Neural cell (in vitro differentiated cells): ENCODE measurements at regions not wholly inside any gene's neighbourhood (a gene's known extent, or its start where the extent isn't known, plus 50 kb on each side); places are given as distances from the start of the nearest gene placed in this dataset.

Source experiments
- H2AFZ ChIP-seq: fragments of 200-600, 300-800 bp; sonication (generic), shearing (Covaris generic); 2 replicates; pipeline ENCODE4 v1.6.0; 2014; ENCODE audit warnings: low read depth, mild to moderate bottlenecking, antibody characterized with exemption, low read length, moderate library complexity
- H3F3A ChIP-seq: fragments of 200-600 bp; shearing (Covaris generic); 2 replicates; pipeline ENCODE4 v1.6.1; 2016; ENCODE audit warnings: mild to moderate bottlenecking, moderate library complexity, mixed read lengths, antibody characterized with exemption, low read length; ENCODE audit not compliant: insufficient read depth, poor library complexity, severe bottlenecking
- H3K27ac ChIP-seq: fragments of 200-600, 300-800 bp; sonication (generic), shearing (Covaris generic); 2 replicates; pipeline ENCODE4 v1.5.1; 2014; ENCODE audit warnings: mild to moderate bottlenecking, low read length, moderate library complexity
- H3K27me3 ChIP-seq: fragments of 300-800, 200-600 bp; sonication (generic), shearing (Covaris generic); 2 replicates; pipeline ENCODE4 v1.6.0; 2014; ENCODE audit warnings: mild to moderate bottlenecking, low read depth, low read length, moderate library complexity; ENCODE audit not compliant: insufficient read depth
- H3K36me3 ChIP-seq: fragments of 300-800, 200-600 bp; sonication (generic), shearing (Covaris generic); 2 replicates; pipeline ENCODE4 v1.5.1; 2014; ENCODE audit warnings: mild to moderate bottlenecking, antibody characterized with exemption, low read length, moderate library complexity; ENCODE audit not compliant: insufficient read depth
- H3K4me2 ChIP-seq: fragments of 300-800, 200-600 bp; sonication (generic), shearing (Covaris generic); 2 replicates; pipeline ENCODE4 v1.6.0; 2014; ENCODE audit warnings: mild to moderate bottlenecking, low read length
- H3K4me3 ChIP-seq: fragments of 300-800, 200-600 bp; sonication (generic), shearing (Covaris generic); 2 replicates; pipeline ENCODE4 v1.5.1; 2014; ENCODE audit warnings: mild to moderate bottlenecking, low read length, moderate library complexity
- H3K79me2 ChIP-seq: fragments of 200-600 bp; shearing (Covaris generic); replicated peaks from 2 replicates; pipeline ENCODE4 v1.6.0; 2014; ENCODE audit warnings: mild to moderate bottlenecking, low read length, moderate library complexity; ENCODE audit not compliant: insufficient read depth
- H3K9ac ChIP-seq: fragments of 300-800, 200-600 bp; sonication (generic), shearing (Covaris generic); 2 replicates; pipeline ENCODE4 v1.6.1; 2016; ENCODE audit warnings: mild to moderate bottlenecking, low read length, mixed read lengths
- H3K9me2 ChIP-seq: fragments of 200-600 bp; shearing (Covaris generic); 2 replicates; pipeline ENCODE4 v1.6.1; 2016; ENCODE audit warnings: mild to moderate bottlenecking, low read length, mixed read lengths; ENCODE audit not compliant: insufficient read depth
- H3K9me3 ChIP-seq: fragments of 200-600, 300-800 bp; sonication (generic), shearing (Covaris generic); 2 replicates; pipeline ENCODE4 v1.6.1; 2016; ENCODE audit warnings: mild to moderate bottlenecking, mixed run types, low read length, moderate library complexity, mixed read lengths
- H4K20me1 ChIP-seq: fragments of 200-600 bp; shearing (Covaris generic); 2 replicates; pipeline ENCODE4 v1.6.1; 2016; ENCODE audit warnings: mild to moderate bottlenecking, mixed run types; ENCODE audit not compliant: insufficient read depth
- EP300 ChIP-seq: fragments of 450-650 bp; conservative IDR thresholded peaks from 2 replicates; pipeline ENCODE4 v1.6.1; 2014; ENCODE audit warnings: antibody characterized with exemption, mild to moderate bottlenecking, moderate library complexity; ENCODE audit not compliant: poor library complexity, severe bottlenecking
- EZH2 ChIP-seq: fragments of 200-600, 300-800 bp; shearing (Covaris generic), sonication (generic); IDR thresholded peaks from 2 replicates; pipeline ENCODE4 v1.6.1; 2014; ENCODE audit warnings: antibody characterized with exemption, low read length, borderline replicate concordance, mild to moderate bottlenecking; ENCODE audit not compliant: insufficient read depth, poor library complexity, severe bottlenecking
- MXI1 ChIP-seq: fragments of 450-650 bp; conservative IDR thresholded peaks from 2 replicates; pipeline ENCODE4 v1.6.1; 2014; ENCODE audit warnings: antibody characterized with exemption, mild to moderate bottlenecking; ENCODE audit not compliant: poor library complexity, severe bottlenecking
- POLR2AphosphoS5 ChIP-seq: IDR thresholded peaks from 2 replicates; pipeline ENCODE4 v1.6.1; 2012
- RAD21 ChIP-seq: fragments of 450-650 bp; conservative IDR thresholded peaks from 2 replicates; pipeline ENCODE4 v1.6.1; 2014; ENCODE audit warnings: antibody characterized with exemption, mild to moderate bottlenecking, moderate library complexity
- SMC3 ChIP-seq: fragments of 450-650 bp; conservative IDR thresholded peaks from 2 replicates; pipeline ENCODE4 v1.6.1; 2014; ENCODE audit warnings: antibody characterized with exemption, mild to moderate bottlenecking, moderate library complexity; ENCODE audit not compliant: poor library complexity
- TAF1 ChIP-seq: IDR thresholded peaks from 2 replicates; pipeline ENCODE4 v1.6.1; 2012; ENCODE audit warnings: low read depth
- TF ChIP-seq, protein P1 (sequence below): IDR thresholded peaks from 2 replicates; pipeline ENCODE4 v1.6.1; 2012; ENCODE audit warnings: borderline replicate concordance
- TF ChIP-seq, protein P2 (sequence below): fragments of 450-650 bp; IDR thresholded peaks from 2 replicates; pipeline ENCODE4 v1.5.1; 2014; ENCODE audit warnings: antibody characterized with exemption, mild to moderate bottlenecking, moderate library complexity; ENCODE audit not compliant: poor library complexity, severe bottlenecking

GRCh38 chr14:95419569-95419968 lies 96.9 kb downstream of the SYNE3 start:
- Histone ChIP-seq H3K36me3 (no peaks in the 10 kb centered on the region), H2AFZ (no peak overlapping the region), H4K20me1 (no peaks in the 10 kb centered on the region), H3K9me3 (no peaks in the 10 kb centered on the region), H3F3A (no peaks in the 10 kb centered on the region), H3K9me2 (no peaks in the 10 kb centered on the region), H3K27me3 (no peaks in the 10 kb centered on the region), H3K4me2 (no peak overlapping the region), H3K9ac (no peak overlapping the region), H3K27ac (no peak overlapping the region), H3K4me3 (no peak overlapping the region), H3K79me2 (no peaks in the 10 kb centered on the region)
- TF ChIP-seq, protein P1, sequence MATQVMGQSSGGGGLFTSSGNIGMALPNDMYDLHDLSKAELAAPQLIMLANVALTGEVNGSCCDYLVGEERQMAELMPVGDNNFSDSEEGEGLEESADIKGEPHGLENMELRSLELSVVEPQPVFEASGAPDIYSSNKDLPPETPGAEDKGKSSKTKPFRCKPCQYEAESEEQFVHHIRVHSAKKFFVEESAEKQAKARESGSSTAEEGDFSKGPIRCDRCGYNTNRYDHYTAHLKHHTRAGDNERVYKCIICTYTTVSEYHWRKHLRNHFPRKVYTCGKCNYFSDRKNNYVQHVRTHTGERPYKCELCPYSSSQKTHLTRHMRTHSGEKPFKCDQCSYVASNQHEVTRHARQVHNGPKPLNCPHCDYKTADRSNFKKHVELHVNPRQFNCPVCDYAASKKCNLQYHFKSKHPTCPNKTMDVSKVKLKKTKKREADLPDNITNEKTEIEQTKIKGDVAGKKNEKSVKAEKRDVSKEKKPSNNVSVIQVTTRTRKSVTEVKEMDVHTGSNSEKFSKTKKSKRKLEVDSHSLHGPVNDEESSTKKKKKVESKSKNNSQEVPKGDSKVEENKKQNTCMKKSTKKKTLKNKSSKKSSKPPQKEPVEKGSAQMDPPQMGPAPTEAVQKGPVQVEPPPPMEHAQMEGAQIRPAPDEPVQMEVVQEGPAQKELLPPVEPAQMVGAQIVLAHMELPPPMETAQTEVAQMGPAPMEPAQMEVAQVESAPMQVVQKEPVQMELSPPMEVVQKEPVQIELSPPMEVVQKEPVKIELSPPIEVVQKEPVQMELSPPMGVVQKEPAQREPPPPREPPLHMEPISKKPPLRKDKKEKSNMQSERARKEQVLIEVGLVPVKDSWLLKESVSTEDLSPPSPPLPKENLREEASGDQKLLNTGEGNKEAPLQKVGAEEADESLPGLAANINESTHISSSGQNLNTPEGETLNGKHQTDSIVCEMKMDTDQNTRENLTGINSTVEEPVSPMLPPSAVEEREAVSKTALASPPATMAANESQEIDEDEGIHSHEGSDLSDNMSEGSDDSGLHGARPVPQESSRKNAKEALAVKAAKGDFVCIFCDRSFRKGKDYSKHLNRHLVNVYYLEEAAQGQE: no peak
- no peak for TF ChIP-seq TAF1
- no peak for TF ChIP-seq EZH2

GRCh38 chr14:95418858-95419257 lies 97.6 kb downstream of the SYNE3 start:
- no peak overlapping the region for H3K9ac ChIP-seq
- H3K27ac ChIP-seq: no peak overlapping the region
- no peaks in the 10 kb centered on the region for H3K9me3 ChIP-seq
- H2AFZ ChIP-seq: no peak overlapping the region
- no peaks in the 10 kb centered on the region for H3K27me3 ChIP-seq
- H4K20me1 ChIP-seq: no peaks in the 10 kb centered on the region
- no peak overlapping the region for H3K4me3 ChIP-seq
- no peaks in the 10 kb centered on the region for H3K79me2 ChIP-seq
- no peaks in the 10 kb centered on the region for H3K9me2 ChIP-seq
- H3K36me3 ChIP-seq: no peaks in the 10 kb centered on the region
- no peak overlapping the region for H3K4me2 ChIP-seq
- no peaks in the 10 kb centered on the region for H3F3A ChIP-seq
- TF ChIP-seq EP300 (no peak), SMC3 (no peak), EZH2 (no peak), RAD21 (no peak), TAF1 (no peak), POLR2AphosphoS5 (no peak), MXI1 (no peak)
- TF ChIP-seq, protein P1: no peak
- TF ChIP-seq, protein P2, sequence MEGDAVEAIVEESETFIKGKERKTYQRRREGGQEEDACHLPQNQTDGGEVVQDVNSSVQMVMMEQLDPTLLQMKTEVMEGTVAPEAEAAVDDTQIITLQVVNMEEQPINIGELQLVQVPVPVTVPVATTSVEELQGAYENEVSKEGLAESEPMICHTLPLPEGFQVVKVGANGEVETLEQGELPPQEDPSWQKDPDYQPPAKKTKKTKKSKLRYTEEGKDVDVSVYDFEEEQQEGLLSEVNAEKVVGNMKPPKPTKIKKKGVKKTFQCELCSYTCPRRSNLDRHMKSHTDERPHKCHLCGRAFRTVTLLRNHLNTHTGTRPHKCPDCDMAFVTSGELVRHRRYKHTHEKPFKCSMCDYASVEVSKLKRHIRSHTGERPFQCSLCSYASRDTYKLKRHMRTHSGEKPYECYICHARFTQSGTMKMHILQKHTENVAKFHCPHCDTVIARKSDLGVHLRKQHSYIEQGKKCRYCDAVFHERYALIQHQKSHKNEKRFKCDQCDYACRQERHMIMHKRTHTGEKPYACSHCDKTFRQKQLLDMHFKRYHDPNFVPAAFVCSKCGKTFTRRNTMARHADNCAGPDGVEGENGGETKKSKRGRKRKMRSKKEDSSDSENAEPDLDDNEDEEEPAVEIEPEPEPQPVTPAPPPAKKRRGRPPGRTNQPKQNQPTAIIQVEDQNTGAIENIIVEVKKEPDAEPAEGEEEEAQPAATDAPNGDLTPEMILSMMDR: no peak
